HG03025 (cell line): ENCODE measurements at regions not wholly inside any gene's neighbourhood (a gene's known extent, or its start where the extent isn't known, plus 50 kb on each side); places are given as distances from the start of the nearest gene placed in this dataset.

Experiments used
- ATAC-seq: cut with Tn5 transposase; IDR thresholded peaks from one replicate; pipeline ENCODE4 v1.9.1; 2021; ENCODE audit warnings: mild to moderate bottlenecking, moderate library complexity; ENCODE audit not compliant: unreplicated experiment, low FRiP score

- ATAC-seq, result no peak
Measured at GRCh38 chr2:66782780-66783361, 347.9 kb downstream of the MEIS1 start.

GRCh38 chr2:66789741-66790140 lies 354.8 kb downstream of the MEIS1 start:
- ATAC-seq, result no peak

GRCh38 chr2:66790651-66791181 lies 355.8 kb downstream of the MEIS1 start:
- ATAC-seq, result no peak

- no peak for ATAC-seq
Measured at GRCh38 chr2:66794070-66794469, 359.1 kb downstream of the MEIS1 start.

GRCh38 chr2:66794551-66794950 lies 359.6 kb downstream of the MEIS1 start:
- ATAC-seq, result no peak

- no peak for ATAC-seq
Measured at GRCh38 chr2:66802877-66803276, 368.0 kb downstream of the MEIS1 start.

- no peak for ATAC-seq
Measured at GRCh38 chr2:66803726-66804125, 368.8 kb downstream of the MEIS1 start.

GRCh38 chr2:66805016-66805865 lies 370.3 kb downstream of the MEIS1 start:
- no peak for ATAC-seq

GRCh38 chr2:66805968-66806367 lies 371.0 kb downstream of the MEIS1 start:
- no peak for ATAC-seq

GRCh38 chr2:66813525-66813924 lies 378.6 kb downstream of the MEIS1 start:
- ATAC-seq, result no peak

- ATAC-seq, result no peak
Measured at GRCh38 chr2:66813976-66814375, 379.1 kb downstream of the MEIS1 start.

GRCh38 chr2:66814916-66815315 lies 380.0 kb downstream of the MEIS1 start:
- no peak for ATAC-seq

- no peak for ATAC-seq
Measured at GRCh38 chr2:66815886-66816285, 381.0 kb downstream of the MEIS1 start.

- ATAC-seq, result no peak
Measured at GRCh38 chr2:66821168-66821567, 386.2 kb downstream of the MEIS1 start.

GRCh38 chr2:66822186-66822585 lies 387.3 kb downstream of the MEIS1 start:
- no peak for ATAC-seq

- ATAC-seq, result no peak
Measured at GRCh38 chr2:66824926-66825325, 390.0 kb downstream of the MEIS1 start.

- no peak for ATAC-seq
Measured at GRCh38 chr2:66827851-66828250, 392.9 kb downstream of the MEIS1 start.

- no peak for ATAC-seq
Measured at GRCh38 chr2:66828876-66829275, 394.0 kb downstream of the MEIS1 start.

GRCh38 chr2:66830881-66831280 lies 396.0 kb downstream of the MEIS1 start:
- ATAC-seq, result no peak

GRCh38 chr2:66832646-66833435 lies 397.9 kb downstream of the MEIS1 start:
- ATAC-seq, result no peak

- no peak for ATAC-seq
Measured at GRCh38 chr2:66834859-66835258, 399.9 kb downstream of the MEIS1 start.
